ENCODE measurements at regions not wholly inside any gene's neighbourhood (a gene's known extent, or its start where the extent isn't known, plus 50 kb on each side); places are given as distances from the start of the nearest gene placed in this dataset.

DNA sequence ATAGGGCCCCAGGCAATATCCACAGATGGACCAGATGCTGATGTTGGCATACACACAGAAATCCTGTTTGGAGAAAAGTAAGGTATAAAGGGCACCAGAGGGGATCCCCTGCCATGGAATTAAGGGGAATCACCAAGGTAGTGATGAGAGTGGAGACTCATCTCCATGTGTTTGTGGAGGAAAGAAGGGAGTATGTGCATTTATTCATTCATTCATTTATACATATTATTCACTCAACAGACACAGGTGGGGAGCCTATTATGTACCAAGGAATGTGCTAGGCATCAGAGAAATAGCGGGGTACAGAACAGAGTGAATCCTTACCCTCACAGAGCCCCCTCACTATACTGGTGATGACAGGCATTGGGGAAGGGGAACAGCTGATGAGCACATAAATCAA is 116.8 kb upstream of the IL12B start:
- no peaks in the 10 kb centered on the region for H3K9me3 Mint-ChIP-seq
- peaks cover 5% of the 10 kb centered on the region for H3K27me3 Mint-ChIP-seq (ENCODE audit: low read depth)
- TF ChIP-seq, protein P1, sequence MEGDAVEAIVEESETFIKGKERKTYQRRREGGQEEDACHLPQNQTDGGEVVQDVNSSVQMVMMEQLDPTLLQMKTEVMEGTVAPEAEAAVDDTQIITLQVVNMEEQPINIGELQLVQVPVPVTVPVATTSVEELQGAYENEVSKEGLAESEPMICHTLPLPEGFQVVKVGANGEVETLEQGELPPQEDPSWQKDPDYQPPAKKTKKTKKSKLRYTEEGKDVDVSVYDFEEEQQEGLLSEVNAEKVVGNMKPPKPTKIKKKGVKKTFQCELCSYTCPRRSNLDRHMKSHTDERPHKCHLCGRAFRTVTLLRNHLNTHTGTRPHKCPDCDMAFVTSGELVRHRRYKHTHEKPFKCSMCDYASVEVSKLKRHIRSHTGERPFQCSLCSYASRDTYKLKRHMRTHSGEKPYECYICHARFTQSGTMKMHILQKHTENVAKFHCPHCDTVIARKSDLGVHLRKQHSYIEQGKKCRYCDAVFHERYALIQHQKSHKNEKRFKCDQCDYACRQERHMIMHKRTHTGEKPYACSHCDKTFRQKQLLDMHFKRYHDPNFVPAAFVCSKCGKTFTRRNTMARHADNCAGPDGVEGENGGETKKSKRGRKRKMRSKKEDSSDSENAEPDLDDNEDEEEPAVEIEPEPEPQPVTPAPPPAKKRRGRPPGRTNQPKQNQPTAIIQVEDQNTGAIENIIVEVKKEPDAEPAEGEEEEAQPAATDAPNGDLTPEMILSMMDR (IDR thresholded peaks at IDR 0.05; ENCODE audit: unreplicated experiment): no peak
- peaks cover 14% of the 10 kb centered on the region for H3K4me1 Mint-ChIP-seq
- H3K36me3 Mint-ChIP-seq: no peaks in the 10 kb centered on the region
- no peak for DNase-seq (ENCODE audit: low spot score in 2 of 2, unreplicated experiment in 2 of 2)
- no peak overlapping the region for H3K4me3 Mint-ChIP-seq
- no peak overlapping the region for H3K27ac Mint-ChIP-seq

DNA sequence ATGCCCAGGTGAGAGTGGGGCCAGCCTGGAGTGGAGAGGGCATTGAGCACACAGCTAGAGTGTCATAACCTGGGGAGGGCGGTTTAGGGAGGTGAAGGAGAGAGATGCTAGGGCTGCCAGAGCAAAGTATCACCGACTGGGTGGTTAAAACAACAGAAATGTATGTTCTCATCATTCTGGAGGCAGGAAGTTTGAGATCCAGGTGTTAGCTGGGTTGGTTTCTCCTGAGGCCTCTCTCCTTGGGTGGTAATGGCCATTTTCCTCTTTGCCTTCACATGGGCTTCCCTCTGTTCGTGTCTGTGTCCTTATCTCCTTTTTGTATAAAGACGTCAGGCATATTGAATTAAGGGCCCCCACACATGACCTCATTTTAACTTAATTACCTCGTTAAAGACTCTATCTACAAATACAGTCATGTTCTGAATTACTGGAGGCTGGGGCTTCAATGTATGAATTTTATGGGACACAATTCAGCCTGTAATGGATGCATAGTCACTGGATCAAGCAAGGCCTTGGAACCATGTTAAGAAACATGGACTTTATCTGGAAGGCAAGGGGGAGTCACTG is 118.6 kb upstream of the IL12B start:
- Mint-ChIP-seq H3K9me3 (no peaks in the 10 kb centered on the region), H3K4me3 (no peak overlapping the region), H3K36me3 (no peaks in the 10 kb centered on the region), H3K4me1 (peaks cover 14% of the 10 kb centered on the region), H3K27me3 (ENCODE audit: low read depth) (peaks cover 11% of the 10 kb centered on the region), H3K27ac (no peak overlapping the region)
- TF ChIP-seq, protein P1 (IDR thresholded peaks at IDR 0.05; ENCODE audit: unreplicated experiment): no peak
- DNase-seq (ENCODE audit: low spot score in 2 of 2, unreplicated experiment in 2 of 2): no peak

DNA sequence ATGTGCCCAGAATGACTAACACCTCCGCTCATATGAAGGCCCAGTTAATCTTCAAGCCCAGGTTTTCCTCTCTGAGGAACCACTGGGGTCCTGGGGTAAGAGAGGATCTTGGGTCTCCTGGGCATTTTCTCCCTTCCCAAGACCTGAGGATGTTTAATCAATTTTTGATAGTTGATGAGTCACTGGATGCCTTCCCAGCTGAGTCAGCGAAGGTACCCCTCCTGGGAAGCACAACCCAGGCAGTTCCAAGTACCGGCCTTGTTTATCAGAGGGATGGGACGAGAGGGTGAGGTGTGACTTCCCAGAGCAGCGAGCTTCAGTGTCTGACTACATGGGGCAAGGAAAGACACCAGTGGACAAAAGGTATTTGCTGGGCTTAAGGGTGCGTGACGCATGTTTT is 119.6 kb upstream of the IL12B start:
- Mint-ChIP-seq H3K27me3 (ENCODE audit: low read depth) (peaks cover 11% of the 10 kb centered on the region), H3K4me1 (peaks cover 10% of the 10 kb centered on the region), H3K4me3 (no peak overlapping the region), H3K9me3 (no peaks in the 10 kb centered on the region), H3K36me3 (no peaks in the 10 kb centered on the region), H3K27ac (no peak overlapping the region)
- TF ChIP-seq, protein P1 (IDR thresholded peaks at IDR 0.05; ENCODE audit: unreplicated experiment): no peak
- DNase-seq (ENCODE audit: low spot score in 2 of 2, unreplicated experiment in 2 of 2): no peak

DNA sequence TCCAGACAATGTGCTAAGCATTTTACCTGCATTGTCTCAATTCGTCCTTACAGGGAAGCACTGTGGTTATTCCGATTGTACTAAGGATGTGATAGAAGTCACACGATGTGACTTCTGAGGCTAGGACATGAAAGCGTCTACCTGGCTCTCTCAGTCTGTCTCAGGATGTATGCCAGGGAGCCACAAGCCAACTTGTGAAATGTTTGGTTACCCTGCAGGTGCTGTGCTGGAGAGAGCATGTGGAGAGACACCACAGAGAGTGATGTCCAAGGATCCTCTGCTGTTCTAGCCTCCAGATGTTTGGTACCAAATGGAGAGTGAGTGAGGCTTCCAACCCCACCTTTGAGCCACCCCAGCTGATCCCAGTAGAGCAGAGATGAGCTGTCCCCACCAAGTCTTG is 120.1 kb upstream of the IL12B start:
- Mint-ChIP-seq H3K9me3 (no peaks in the 10 kb centered on the region), H3K4me1 (peaks cover 10% of the 10 kb centered on the region), H3K4me3 (no peak overlapping the region), H3K27ac (no peak overlapping the region), H3K36me3 (no peaks in the 10 kb centered on the region), H3K27me3 (ENCODE audit: low read depth) (peaks cover 11% of the 10 kb centered on the region)
- TF ChIP-seq, protein P1 (IDR thresholded peaks at IDR 0.05; ENCODE audit: unreplicated experiment): no peak
- DNase-seq (ENCODE audit: low spot score in 2 of 2, unreplicated experiment in 2 of 2): no peak

DNA sequence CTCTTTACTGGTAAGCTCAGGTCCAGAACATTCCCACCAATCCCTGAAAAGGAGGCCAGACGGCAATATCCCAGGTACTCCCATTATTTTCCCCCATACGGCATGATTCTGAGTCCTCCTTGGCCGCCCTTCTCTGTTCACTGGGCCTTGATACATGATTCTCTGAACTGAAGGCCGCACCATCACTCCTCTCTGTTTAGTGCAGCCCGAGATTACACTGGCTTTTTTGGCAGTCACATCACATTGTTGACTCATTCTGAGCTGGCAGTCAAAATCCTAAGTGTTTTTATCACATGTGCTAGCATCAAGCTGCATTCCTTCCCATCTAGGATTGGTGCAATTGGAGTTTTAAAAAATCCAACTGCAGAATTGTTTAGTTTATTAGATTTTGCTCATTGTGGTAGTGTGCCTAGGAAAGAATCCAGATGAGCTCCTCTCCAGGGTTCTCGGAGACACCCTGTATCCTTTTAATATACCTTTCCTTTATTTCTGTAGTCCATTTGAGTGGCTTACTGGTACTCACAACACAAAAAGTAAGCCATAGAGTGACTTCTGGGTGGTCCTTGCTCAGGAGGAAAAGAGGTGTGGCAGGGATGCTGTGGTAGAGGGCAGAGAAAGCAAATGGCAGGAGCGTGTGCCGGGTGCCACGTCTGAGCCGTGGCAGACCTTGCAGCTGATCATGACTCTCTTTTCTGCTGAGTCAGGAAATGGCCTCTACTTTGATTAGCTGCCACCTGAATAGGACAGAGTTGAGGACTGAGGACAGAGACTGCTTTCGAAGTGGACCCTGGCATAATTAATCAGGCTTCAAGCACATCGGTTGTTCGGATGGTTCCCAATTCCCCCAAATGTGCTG is 121.1 kb upstream of the IL12B start:
- Mint-ChIP-seq H3K9me3 (no peaks in the 10 kb centered on the region), H3K36me3 (no peaks in the 10 kb centered on the region), H3K27me3 (ENCODE audit: low read depth) (peaks cover 10% of the 10 kb centered on the region), H3K4me1 (peaks cover 8% of the 10 kb centered on the region), H3K27ac (no peak overlapping the region), H3K4me3 (no peak overlapping the region)
- TF ChIP-seq, protein P1 (IDR thresholded peaks at IDR 0.05; ENCODE audit: unreplicated experiment): no peak
- no peak for DNase-seq (ENCODE audit: low spot score in 2 of 2, unreplicated experiment in 2 of 2)

Measured in mesothelial cell of epicardium (in vitro differentiated cells).